H9 (cell line): ENCODE measurements at regions not wholly inside any gene's neighbourhood (a gene's known extent, or its start where the extent isn't known, plus 50 kb on each side); places are given as distances from the start of the nearest gene placed in this dataset.

ENCODE experiments used
- DNase-seq: peaks from one replicate; pipeline ENCODE4 v3.0.0-alpha.2; 2017
- H2AFZ ChIP-seq: one replicate; pipeline ENCODE4 v1.6.1; 2013; ENCODE audit warnings: mild to moderate bottlenecking, low read length, control low read depth, moderate library complexity
- H2AK5ac ChIP-seq: 2 replicates; pipeline ENCODE4 v1.6.1; 2013; ENCODE audit warnings: low read length, control low read depth, mixed read lengths; ENCODE audit not compliant: insufficient read length
- H2BK120ac ChIP-seq: one replicate; pipeline ENCODE4 v1.6.1; 2013; ENCODE audit warnings: low read depth, mild to moderate bottlenecking, low read length, control low read depth, inconsistent platforms; ENCODE audit not compliant: poor library complexity, severe bottlenecking
- H2BK12ac ChIP-seq: 2 replicates; pipeline ENCODE4 v1.6.1; 2013; ENCODE audit warnings: low read length, control low read depth, mixed read lengths, low read depth; ENCODE audit not compliant: insufficient read length
- H2BK15ac ChIP-seq: 2 replicates; pipeline ENCODE4 v1.6.1; 2013; ENCODE audit warnings: low read depth, low read length, control low read depth
- H2BK20ac ChIP-seq: one replicate; pipeline ENCODE4 v1.6.1; 2013; ENCODE audit warnings: low read depth, mild to moderate bottlenecking, low read length, control low read depth, inconsistent platforms; ENCODE audit not compliant: poor library complexity, severe bottlenecking
- H2BK5ac ChIP-seq: 2 replicates; pipeline ENCODE4 v1.6.1; 2013; ENCODE audit warnings: low read length, control low read depth, mixed read lengths; ENCODE audit not compliant: insufficient read length
- H3K14ac ChIP-seq: 2 replicates; pipeline ENCODE4 v1.6.1; 2013; ENCODE audit warnings: low read length, control low read depth; ENCODE audit not compliant: insufficient read depth
- H3K18ac ChIP-seq: 2 replicates; pipeline ENCODE4 v1.6.1; 2013; ENCODE audit warnings: low read depth, mild to moderate bottlenecking, mixed read lengths, low read length, control low read depth; ENCODE audit not compliant: insufficient read length
- H3K23ac ChIP-seq: 2 replicates; pipeline ENCODE4 v1.6.1; 2013; ENCODE audit warnings: low read length, control low read depth, mixed read lengths, low read depth; ENCODE audit not compliant: insufficient read length
- H3K23me2 ChIP-seq: 2 replicates; pipeline ENCODE4 v1.6.1; 2013; ENCODE audit warnings: low read depth, mild to moderate bottlenecking, mixed read lengths, low read length, control low read depth; ENCODE audit not compliant: insufficient read length, poor library complexity, severe bottlenecking
- H3K27ac ChIP-seq: 2 replicates; pipeline ENCODE4 v1.5.1; 2013; ENCODE audit warnings: low read length, control low read depth, mixed read lengths, low read depth; ENCODE audit not compliant: insufficient read length
- H3K27me3 ChIP-seq: 2 replicates; pipeline ENCODE4 v1.6.1; 2013; ENCODE audit warnings: low read length, control low read depth, inconsistent platforms; ENCODE audit not compliant: insufficient read depth
- H3K4ac ChIP-seq: 2 replicates; pipeline ENCODE4 v1.6.1; 2013; ENCODE audit warnings: low read depth, mild to moderate bottlenecking, control low read depth, inconsistent platforms, low read length, moderate library complexity
- H3K4me1 ChIP-seq: 2 replicates; pipeline ENCODE4 v1.6.1; 2013; ENCODE audit warnings: low read length, control low read depth, inconsistent platforms; ENCODE audit not compliant: insufficient read depth
- H3K4me2 ChIP-seq: 2 replicates; pipeline ENCODE4 v1.6.1; 2013; ENCODE audit warnings: low read length, control low read depth, mixed read lengths; ENCODE audit not compliant: insufficient read length, insufficient read depth
- H3K56ac ChIP-seq: 2 replicates; pipeline ENCODE4 v1.6.1; 2013; ENCODE audit warnings: low read depth, mild to moderate bottlenecking, mixed read lengths, low read length, control low read depth; ENCODE audit not compliant: insufficient read length
- H3K79me1 ChIP-seq: 2 replicates; pipeline ENCODE4 v1.6.1; 2013; ENCODE audit warnings: low read depth, mild to moderate bottlenecking, moderate library complexity, low read length, control low read depth, inconsistent platforms; ENCODE audit not compliant: insufficient read depth, poor library complexity, severe bottlenecking
- H3K79me2 ChIP-seq: 2 replicates; pipeline ENCODE4 v1.6.1; 2013; ENCODE audit warnings: low read length, control low read depth, inconsistent platforms; ENCODE audit not compliant: insufficient read depth
- H3K9ac ChIP-seq: 2 replicates; pipeline ENCODE4 v1.6.1; 2013; ENCODE audit warnings: low read length, control low read depth, mixed read lengths; ENCODE audit not compliant: insufficient read length; ENCODE audit errors: extremely low read depth
- H3K9me3 ChIP-seq: one replicate; pipeline ENCODE4 v1.6.1; 2013; ENCODE audit warnings: low read depth, low read length, inconsistent platforms; ENCODE audit not compliant: control insufficient read depth
- H3T11ph ChIP-seq: one replicate; pipeline ENCODE4 v1.6.1; 2013; ENCODE audit warnings: mild to moderate bottlenecking, low read length, control low read depth, inconsistent platforms
- H4K20me1 ChIP-seq: one replicate; pipeline ENCODE4 v1.6.1; 2013; ENCODE audit not compliant: control insufficient read depth, insufficient read length, insufficient read depth
- H4K5ac ChIP-seq: 2 replicates; pipeline ENCODE4 v1.6.1; 2013; ENCODE audit warnings: low read depth, mild to moderate bottlenecking, mixed read lengths, low read length, control low read depth; ENCODE audit not compliant: insufficient read length
- H4K8ac ChIP-seq: replicated peaks from 2 replicates; pipeline ENCODE4 v1.6.1; 2013; ENCODE audit warnings: low read length, control low read depth, mixed read lengths, low read depth; ENCODE audit not compliant: insufficient read length
- H4K91ac ChIP-seq: 2 replicates; pipeline ENCODE4 v1.6.1; 2013; ENCODE audit warnings: low read depth, mild to moderate bottlenecking, moderate library complexity, mixed read lengths, low read length, control low read depth; ENCODE audit not compliant: insufficient read length
- H3K27ac Mint-ChIP-seq, 3 experiments: 2 replicates in 2 of 3; 3 replicates in 1 of 3; pipeline ENCODE4 v1.8.0; 2020 to 2021; ENCODE audit warnings: mixed read lengths in 3 of 3, mild to moderate bottlenecking in 1 of 3, moderate library complexity in 1 of 3
- H3K27me3 Mint-ChIP-seq: 2 replicates; pipeline ENCODE4 v1.8.0; 2021; ENCODE audit warnings: low read depth, mild to moderate bottlenecking, moderate library complexity, mixed read lengths
- H3K36me3 Mint-ChIP-seq, 3 experiments: 2 replicates in 2 of 3; 3 replicates in 1 of 3; pipeline ENCODE4 v1.8.0; 2020 to 2021; ENCODE audit warnings: low read depth in 3 of 3, mixed read lengths in 3 of 3; ENCODE audit not compliant: insufficient read depth in 1 of 3
- H3K4me1 Mint-ChIP-seq, 2 experiments: 2 replicates each; pipeline ENCODE4 v1.8.0; 2020; ENCODE audit warnings: mixed read lengths in 2 of 2
- H3K4me3 Mint-ChIP-seq, 2 experiments: 2 replicates in 1 of 2; 3 replicates in 1 of 2; pipeline ENCODE4 v1.8.0; 2020 to 2021; ENCODE audit warnings: mild to moderate bottlenecking in 2 of 2, mixed read lengths in 2 of 2, moderate library complexity in 1 of 2
- H3K9me3 Mint-ChIP-seq, 2 experiments: 2 replicates in 1 of 2; 3 replicates in 1 of 2; pipeline ENCODE4 v1.8.0; 2020; ENCODE audit warnings: mild to moderate bottlenecking in 2 of 2, mixed read lengths in 2 of 2, moderate library complexity in 1 of 2
- WGBS: extraction: QIAGEN DNeasy Blood & Tissue Kit; methylation state at CpG from one replicate; pipeline ENCODE4 v1.1.7; 2013; ENCODE audit warnings: missing lambda C conversion rate, low lambda C conversion rate, mixed read lengths; ENCODE audit not compliant: insufficient read length; ENCODE audit errors: extremely low coverage; 5-methylcytosine and 5-hydroxymethylcytosine counted together
- TF ChIP-seq, protein P1 (sequence below): fragments of 200-600 bp; sonication (generic); conservative IDR thresholded peaks from 3 replicates; pipeline ENCODE4 v1.8.0; 2021; ENCODE audit warnings: antibody characterized with exemption, mild to moderate bottlenecking

DNA sequence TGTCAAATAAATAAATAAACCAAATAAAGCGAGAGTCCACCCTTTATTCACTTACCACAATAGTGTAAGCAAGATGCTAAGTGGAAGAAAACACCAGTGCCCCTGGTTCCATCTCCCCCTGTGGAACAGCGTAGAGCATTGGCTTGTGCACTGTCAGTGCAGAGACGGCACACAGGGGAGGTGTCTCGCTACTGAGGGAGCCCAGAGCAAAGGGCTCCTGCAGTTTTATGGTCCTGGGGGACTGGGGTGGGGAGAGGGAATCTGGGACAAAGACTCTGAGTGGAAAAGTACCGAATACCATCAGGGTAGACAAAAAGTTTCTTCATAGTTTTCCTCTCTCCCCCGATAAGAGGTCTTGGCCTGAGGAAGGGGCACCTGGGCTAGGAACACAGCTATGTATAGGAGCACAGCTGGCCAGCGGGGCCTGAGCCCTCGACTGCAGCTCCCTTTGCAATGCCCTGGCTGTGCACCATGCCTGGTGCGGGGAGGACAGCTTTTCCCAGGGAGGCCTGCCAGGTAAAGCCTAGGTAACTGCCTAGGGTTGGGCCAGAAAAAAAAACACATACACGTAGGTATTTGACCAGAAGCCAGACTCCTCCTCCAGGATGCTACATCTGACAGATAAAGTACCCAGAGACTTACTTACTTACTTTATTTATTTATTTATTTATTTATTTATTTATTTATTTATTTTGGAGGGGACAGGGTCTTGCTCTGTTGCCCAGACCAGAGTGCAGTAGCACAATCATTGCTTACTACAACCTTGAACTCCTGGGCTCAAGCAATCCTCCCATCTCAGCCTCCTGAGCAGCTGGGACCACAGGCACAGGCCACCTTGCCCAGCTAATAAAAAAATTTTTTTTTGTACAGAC is 88.8 kb upstream of the KIF5B start:
- H3K23ac ChIP-seq = no peak overlapping the region
- H3T11ph ChIP-seq = no peak overlapping the region
- peaks cover 22% of the 10 kb centered on the region in 2 experiments for H3K4me1 Mint-ChIP-seq
- no peak overlapping the region for H2BK20ac ChIP-seq
- no peak overlapping the region for H2AK5ac ChIP-seq
- no peaks in the 10 kb centered on the region for H3K9me3 ChIP-seq
- no peak overlapping the region for H3K4me2 ChIP-seq
- H3K27me3 ChIP-seq = no peaks in the 10 kb centered on the region
- no peak overlapping the region for H4K5ac ChIP-seq
- H3K36me3 Mint-ChIP-seq = peaks cover 0 to 3% (median 0%) of the 10 kb centered on the region in 3 experiments; a peak in 2 of 7 replicates
- TF ChIP-seq, protein P1, sequence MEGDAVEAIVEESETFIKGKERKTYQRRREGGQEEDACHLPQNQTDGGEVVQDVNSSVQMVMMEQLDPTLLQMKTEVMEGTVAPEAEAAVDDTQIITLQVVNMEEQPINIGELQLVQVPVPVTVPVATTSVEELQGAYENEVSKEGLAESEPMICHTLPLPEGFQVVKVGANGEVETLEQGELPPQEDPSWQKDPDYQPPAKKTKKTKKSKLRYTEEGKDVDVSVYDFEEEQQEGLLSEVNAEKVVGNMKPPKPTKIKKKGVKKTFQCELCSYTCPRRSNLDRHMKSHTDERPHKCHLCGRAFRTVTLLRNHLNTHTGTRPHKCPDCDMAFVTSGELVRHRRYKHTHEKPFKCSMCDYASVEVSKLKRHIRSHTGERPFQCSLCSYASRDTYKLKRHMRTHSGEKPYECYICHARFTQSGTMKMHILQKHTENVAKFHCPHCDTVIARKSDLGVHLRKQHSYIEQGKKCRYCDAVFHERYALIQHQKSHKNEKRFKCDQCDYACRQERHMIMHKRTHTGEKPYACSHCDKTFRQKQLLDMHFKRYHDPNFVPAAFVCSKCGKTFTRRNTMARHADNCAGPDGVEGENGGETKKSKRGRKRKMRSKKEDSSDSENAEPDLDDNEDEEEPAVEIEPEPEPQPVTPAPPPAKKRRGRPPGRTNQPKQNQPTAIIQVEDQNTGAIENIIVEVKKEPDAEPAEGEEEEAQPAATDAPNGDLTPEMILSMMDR = no peak
- H4K8ac ChIP-seq = no peak overlapping the region
- H3K4me1 ChIP-seq = peaks cover 3% of the 10 kb centered on the region; the same call in 1 of the 2 replicates
- H3K18ac ChIP-seq = no peak overlapping the region
- peak overlapping the region in 1 of 3 experiments; percentile 88; a peak in 1 of 7 replicates for H3K27ac Mint-ChIP-seq
- no peak overlapping the region for H3K27ac ChIP-seq
- DNase-seq = no peak
- H3K79me2 ChIP-seq = no peaks in the 10 kb centered on the region
- no peaks in the 10 kb centered on the region for H4K20me1 ChIP-seq
- H3K56ac ChIP-seq = no peak overlapping the region
- no peaks in the 10 kb centered on the region for H3K23me2 ChIP-seq
- no peak overlapping the region for H4K91ac ChIP-seq
- no peaks in the 10 kb centered on the region for H3K79me1 ChIP-seq
- no peak overlapping the region for H3K9ac ChIP-seq
- no peak overlapping the region for H3K4ac ChIP-seq
- peak overlapping the region; percentile 52; the same call in 1 of the 2 replicates for H3K14ac ChIP-seq
- no peaks in the 10 kb centered on the region for H3K27me3 Mint-ChIP-seq
- H2BK120ac ChIP-seq = no peak overlapping the region
- H2BK15ac ChIP-seq = no peak overlapping the region
- no peak overlapping the region for H2BK12ac ChIP-seq
- WGBS = no CpG with 5 or more reads among the region's 10 CpGs
- H2BK5ac ChIP-seq = no peak overlapping the region
- no peak overlapping the region for H3K4me3 Mint-ChIP-seq
- no peak overlapping the region for H2AFZ ChIP-seq
- H3K9me3 Mint-ChIP-seq = peaks cover 0 to 3% of the 10 kb centered on the region in 2 experiments; a peak in 2 of 5 replicates
